Activated CD4-positive, alpha-beta T cell treated with anti-CD3 and anti-CD28 coated beads, Interleukin-2, amount 10 ng/mL, durations not matched to agents 7 days and 5 days (primary cell): ENCODE measurements at regions not wholly inside any gene's neighbourhood (a gene's known extent, or its start where the extent isn't known, plus 50 kb on each side); places are given as distances from the start of the nearest gene placed in this dataset.
"Not testable (repeated sequence)": the region's sequence is repeated elsewhere in the genome, so short reads cannot be mapped to it uniquely, and the experiment has no call there.

ENCODE experiments used
- CTCF ChIA-PET: fragments of 350-600 bp; sonication (Branson Sonifier 250); formaldehyde crosslinking; loops from one replicate; lab custom pipeline; 2021; ENCODE audit warnings: antibody characterized with exemption; lab: Charles Lee
- POLR2A ChIA-PET: fragments of 350-600 bp; sonication (Branson Sonifier 250); formaldehyde crosslinking; loops from one replicate; lab custom pipeline; 2021; ENCODE audit warnings: antibody characterized with exemption; lab: Charles Lee
- DNase-seq: peaks from one replicate; pipeline ENCODE4 v3.0.0-alpha.2; 2020
- H3K27ac Mint-ChIP-seq: one replicate; pipeline ENCODE4 v1.8.0; 2021; ENCODE audit warnings: mild to moderate bottlenecking, moderate library complexity, mixed read lengths
- H3K27me3 Mint-ChIP-seq: one replicate; pipeline ENCODE4 v1.8.0; 2021; ENCODE audit warnings: mixed read lengths
- H3K36me3 Mint-ChIP-seq: one replicate; pipeline ENCODE4 v1.8.0; 2021; ENCODE audit warnings: low read depth, mixed read lengths
- H3K4me1 Mint-ChIP-seq: one replicate; pipeline ENCODE4 v1.8.0; 2021; ENCODE audit warnings: mixed read lengths
- H3K4me3 Mint-ChIP-seq: one replicate; pipeline ENCODE4 v1.8.0; 2021; ENCODE audit warnings: mild to moderate bottlenecking, moderate library complexity, mixed read lengths
- H3K9me3 Mint-ChIP-seq: one replicate; pipeline ENCODE4 v1.8.0; 2021; ENCODE audit warnings: mixed read lengths

- no peaks in the 10 kb centered on the region for H3K36me3 Mint-ChIP-seq
These were observed 157.6 kb downstream of the FOXB1 start for GRCh38 chr15:60161704-60162103.

GRCh38 chr15:60162251-60162967 is 158.3 kb downstream of the FOXB1 start:
- Mint-ChIP-seq H3K36me3 (no peaks in the 10 kb centered on the region), H3K27me3 (peaks cover 24% of the 10 kb centered on the region), H3K4me3 (no peak overlapping the region), H3K9me3 (no peaks in the 10 kb centered on the region), H3K4me1 (no peaks in the 10 kb centered on the region), H3K27ac (no peak overlapping the region)
- ChIA-PET POLR2A (no interaction called here), CTCF (interaction anchor here (0.5 to 0.6 kb wide), 4 partner anchors 27 to 446 kb away, joined by 3 to 5 read pairs (median 4); no protein-coding TSS in a partner anchor)
- DNase-seq = no peak

More at GRCh38 chr15:60161704-60162103, 157.6 kb downstream of the FOXB1 start:
- ChIA-PET CTCF (interaction anchor here (0.5 to 0.6 kb wide), 2 partner anchors 27 to 153 kb away, joined by 3 to 5 read pairs; no protein-coding TSS in a partner anchor), POLR2A (no interaction called here)
- Mint-ChIP-seq H3K4me1 (no peaks in the 10 kb centered on the region), H3K9me3 (no peaks in the 10 kb centered on the region), H3K27ac (no peak overlapping the region), H3K4me3 (no peak overlapping the region), H3K27me3 (peaks cover 24% of the 10 kb centered on the region)
- DNase-seq = no peak

DNA sequence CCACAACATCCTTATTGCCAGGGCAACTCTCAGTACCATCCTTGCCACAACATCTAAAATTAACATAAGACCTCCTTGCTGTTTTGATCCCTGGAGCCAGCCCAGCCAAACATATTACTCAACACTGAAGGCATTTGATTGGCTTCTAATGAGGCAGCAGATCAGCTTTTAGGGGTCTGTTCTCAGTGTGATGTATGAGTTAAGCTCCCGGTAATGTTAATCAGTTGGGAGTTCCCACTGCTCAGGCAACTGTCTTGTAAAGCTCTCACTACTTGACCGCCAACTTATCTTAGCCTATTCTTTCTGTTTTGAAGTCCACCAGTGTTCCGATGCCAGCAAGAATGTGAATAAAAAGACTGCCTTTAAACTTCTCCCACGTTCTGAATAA is 158.9 kb downstream of the FOXB1 start:
- no peaks in the 10 kb centered on the region for H3K36me3 Mint-ChIP-seq
- CTCF ChIA-PET = interaction anchor here (0.6 kb wide), 2 partner anchors 68 to 446 kb away, joined by 4 read pairs; no protein-coding TSS in a partner anchor
- H3K9me3 Mint-ChIP-seq = no peaks in the 10 kb centered on the region
- peaks cover 24% of the 10 kb centered on the region for H3K27me3 Mint-ChIP-seq
- no peak for DNase-seq
- POLR2A ChIA-PET = no interaction called here
- H3K27ac Mint-ChIP-seq = no peak overlapping the region
- H3K4me1 Mint-ChIP-seq = no peaks in the 10 kb centered on the region
- H3K4me3 Mint-ChIP-seq = no peak overlapping the region

- CTCF ChIA-PET = no interaction called here
- Mint-ChIP-seq H3K4me3 (no peak overlapping the region), H3K36me3 (no peaks in the 10 kb centered on the region), H3K4me1 (no peaks in the 10 kb centered on the region), H3K9me3 (no peaks in the 10 kb centered on the region), H3K27ac (no peak overlapping the region), H3K27me3 (peaks cover 14% of the 10 kb centered on the region)
- POLR2A ChIA-PET = no interaction called here
- no peak for DNase-seq
These were observed 161.0 kb downstream of the FOXB1 start for GRCh38 chr15:60165111-60165510.

DNA sequence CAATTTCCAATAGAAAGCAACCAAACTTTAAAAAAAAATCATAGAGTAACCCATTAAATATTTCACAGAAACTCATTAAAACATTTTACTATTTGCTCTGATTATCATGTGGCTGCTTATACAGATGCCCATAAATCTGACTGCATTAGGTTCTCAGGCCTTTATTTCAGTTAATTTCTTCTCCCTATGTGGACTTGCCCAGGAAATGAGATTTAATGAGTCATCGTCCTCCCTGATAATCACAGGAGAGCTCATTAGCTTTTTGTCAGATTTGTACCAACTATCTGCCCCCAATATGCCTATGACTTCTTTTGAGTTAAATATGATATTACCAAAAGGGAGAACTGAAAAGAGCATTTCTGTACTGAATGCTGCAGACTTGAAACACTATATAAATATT is 168.0 kb downstream of the FOXB1 start:
- H3K4me1 Mint-ChIP-seq = no peaks in the 10 kb centered on the region
- CTCF ChIA-PET = no interaction called here
- no peaks in the 10 kb centered on the region for H3K9me3 Mint-ChIP-seq
- DNase-seq = no peak
- peaks cover 12% of the 10 kb centered on the region for H3K27me3 Mint-ChIP-seq
- no peak overlapping the region for H3K4me3 Mint-ChIP-seq
- H3K27ac Mint-ChIP-seq = no peak overlapping the region
- H3K36me3 Mint-ChIP-seq = no peaks in the 10 kb centered on the region
- POLR2A ChIA-PET = no interaction called here

GRCh38 chr15:60179786-60180391 is 175.8 kb downstream of the FOXB1 start:
- peaks cover 31% of the 10 kb centered on the region for H3K27me3 Mint-ChIP-seq
- H3K9me3 Mint-ChIP-seq = no peaks in the 10 kb centered on the region
- no peak overlapping the region for H3K4me3 Mint-ChIP-seq
- no peak overlapping the region for H3K27ac Mint-ChIP-seq
- POLR2A ChIA-PET = interaction anchor here (0.7 kb wide), 1 partner anchor 906 kb away, joined by 8 read pairs; no protein-coding TSS in a partner anchor
- DNase-seq = peak; percentile 42
- H3K4me1 Mint-ChIP-seq = no peaks in the 10 kb centered on the region
- CTCF ChIA-PET = interaction anchor here (0.8 to 1.6 kb wide), 3 partner anchors 176 to 263 kb away, joined by 4 to 5 read pairs (median 4); partner anchors contain the start of gene FOXB1
- H3K36me3 Mint-ChIP-seq = no peaks in the 10 kb centered on the region

- DNase-seq, H3K9me3 Mint-ChIP-seq, H3K27ac Mint-ChIP-seq, CTCF ChIA-PET, H3K4me3 Mint-ChIP-seq, H3K4me1 Mint-ChIP-seq, H3K36me3 Mint-ChIP-seq, POLR2A ChIA-PET: not testable (repeated sequence)
- peaks cover 24% of the 10 kb centered on the region for H3K27me3 Mint-ChIP-seq
These were observed 177.8 kb downstream of the FOXB1 start for GRCh38 chr15:60181957-60182356.

GRCh38 chr15:60183366-60183765 is 179.3 kb downstream of the FOXB1 start:
- H3K27ac Mint-ChIP-seq = no peak overlapping the region
- no peak overlapping the region for H3K4me3 Mint-ChIP-seq
- H3K27me3 Mint-ChIP-seq = peaks cover 19% of the 10 kb centered on the region
- DNase-seq = no peak
- H3K4me1 Mint-ChIP-seq = no peaks in the 10 kb centered on the region
- H3K9me3 Mint-ChIP-seq = no peaks in the 10 kb centered on the region
- H3K36me3 Mint-ChIP-seq = no peaks in the 10 kb centered on the region
- ChIA-PET CTCF (no interaction called here), POLR2A (no interaction called here)

DNA sequence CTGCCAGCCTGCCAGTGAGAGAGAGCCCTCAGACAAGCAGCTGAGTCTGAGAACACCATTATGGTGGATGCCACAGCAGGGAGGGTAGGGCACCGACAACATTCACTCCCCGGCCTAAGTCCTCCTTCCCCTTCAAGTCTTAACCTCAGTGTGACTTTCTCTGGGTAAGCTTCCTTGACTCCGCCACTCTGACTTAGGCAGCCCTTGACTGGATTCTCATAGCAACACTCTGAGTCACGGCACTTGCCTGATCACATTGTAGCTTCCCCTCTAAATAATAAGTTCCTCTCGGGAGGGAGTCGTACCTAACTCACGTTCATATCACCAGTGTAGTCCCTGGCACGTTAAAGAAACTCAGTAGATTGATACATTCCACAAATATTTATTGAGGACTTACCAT is 180.5 kb downstream of the FOXB1 start:
- H3K36me3 Mint-ChIP-seq = no peaks in the 10 kb centered on the region
- ChIA-PET CTCF (interaction anchor here (0.7 to 1.3 kb wide), 2 partner anchors 9 to 10 kb away, joined by 3 read pairs; no protein-coding TSS in a partner anchor), POLR2A (no interaction called here)
- H3K4me3 Mint-ChIP-seq = no peak overlapping the region
- no peak overlapping the region for H3K27ac Mint-ChIP-seq
- H3K9me3 Mint-ChIP-seq = no peaks in the 10 kb centered on the region
- no peak for DNase-seq
- peaks cover 21% of the 10 kb centered on the region for H3K27me3 Mint-ChIP-seq
- H3K4me1 Mint-ChIP-seq = no peaks in the 10 kb centered on the region

- peaks cover 48% of the 10 kb centered on the region for H3K27me3 Mint-ChIP-seq
- H3K27ac Mint-ChIP-seq = no peak overlapping the region
- ChIA-PET CTCF (no interaction called here), POLR2A (no interaction called here)
- H3K36me3 Mint-ChIP-seq = no peaks in the 10 kb centered on the region
- H3K4me3 Mint-ChIP-seq = no peak overlapping the region
- H3K9me3 Mint-ChIP-seq = no peaks in the 10 kb centered on the region
- H3K4me1 Mint-ChIP-seq = no peaks in the 10 kb centered on the region
- no peak for DNase-seq
These were observed 186.9 kb downstream of the FOXB1 start for GRCh38 chr15:60191016-60191415.

- Mint-ChIP-seq H3K4me3 (no peak overlapping the region), H3K27ac (no peak overlapping the region), H3K36me3 (no peaks in the 10 kb centered on the region), H3K4me1 (no peaks in the 10 kb centered on the region), H3K27me3 (peaks cover 54% of the 10 kb centered on the region), H3K9me3 (no peaks in the 10 kb centered on the region)
- no peak for DNase-seq
- CTCF ChIA-PET = no interaction called here
- POLR2A ChIA-PET = no interaction called here
These were observed 187.7 kb downstream of the FOXB1 start for GRCh38 chr15:60191821-60192220.

DNA sequence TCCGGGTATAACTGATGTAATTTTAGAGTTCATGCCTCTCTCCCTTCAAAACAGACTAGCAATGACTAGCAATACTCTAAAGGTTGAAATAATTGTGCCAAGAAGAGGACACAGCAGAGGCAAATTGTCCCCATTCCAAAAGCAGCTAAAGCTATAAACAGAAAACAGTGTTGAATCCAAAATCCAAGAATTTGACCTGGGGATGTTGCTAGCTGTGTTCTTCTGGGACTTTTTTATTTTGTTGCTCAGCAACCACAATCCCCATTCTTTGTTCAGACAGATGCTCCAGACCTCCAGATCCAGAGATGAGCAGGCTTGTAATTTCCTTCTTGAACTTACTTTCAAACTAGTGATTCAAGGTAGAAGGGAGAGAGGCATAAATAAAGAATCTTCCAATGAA is 191.5 kb downstream of the FOXB1 start:
- POLR2A ChIA-PET = no interaction called here
- peaks cover 65% of the 10 kb centered on the region for H3K27me3 Mint-ChIP-seq
- CTCF ChIA-PET = no interaction called here

DNA sequence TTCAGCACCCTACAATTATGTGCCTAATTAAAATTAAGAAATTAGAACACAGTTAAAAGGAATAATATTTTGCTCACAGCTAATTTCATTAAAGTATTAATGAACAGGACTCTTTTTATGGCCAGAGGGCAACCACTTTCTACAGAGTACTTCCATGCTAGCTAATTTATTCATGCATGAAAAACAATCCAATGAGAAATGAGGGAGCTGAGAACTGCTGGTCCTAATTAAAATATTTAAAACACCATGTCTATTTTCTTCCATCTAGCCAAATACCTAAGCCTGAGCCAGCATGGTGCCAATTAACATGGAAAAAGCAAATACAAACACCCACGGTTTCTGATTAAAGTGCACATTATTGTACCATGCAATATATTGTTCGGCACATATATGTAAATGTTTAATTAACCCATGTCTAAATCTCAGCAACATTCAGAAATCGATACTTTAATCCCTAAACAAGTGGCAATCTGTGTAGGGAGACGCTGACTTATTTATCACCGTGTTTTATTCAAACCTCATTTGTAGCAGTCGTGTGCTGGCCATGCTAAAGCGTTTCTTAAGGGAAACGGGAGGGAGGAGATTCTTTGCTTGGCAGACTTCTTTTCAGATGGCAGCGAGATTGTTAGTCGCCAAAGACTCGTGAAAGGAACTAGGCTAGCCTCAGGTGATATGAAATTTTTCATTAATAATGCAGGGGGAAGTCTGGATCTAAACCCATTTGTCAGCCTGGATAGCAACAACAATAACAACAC is 193.5 kb downstream of the ANXA2 start:
- H3K4me1 Mint-ChIP-seq = no peaks in the 10 kb centered on the region
- DNase-seq = no peak
- POLR2A ChIA-PET = no interaction called here
- H3K9me3 Mint-ChIP-seq = no peaks in the 10 kb centered on the region
- CTCF ChIA-PET = no interaction called here
- no peak overlapping the region for H3K4me3 Mint-ChIP-seq
- no peaks in the 10 kb centered on the region for H3K36me3 Mint-ChIP-seq
- no peak overlapping the region for H3K27ac Mint-ChIP-seq
- H3K27me3 Mint-ChIP-seq = peaks cover 67% of the 10 kb centered on the region

More for the DNA sequence above, 191.5 kb downstream of the FOXB1 start:
- Mint-ChIP-seq H3K4me1 (no peaks in the 10 kb centered on the region), H3K4me3 (no peak overlapping the region), H3K36me3 (no peaks in the 10 kb centered on the region), H3K9me3 (no peaks in the 10 kb centered on the region), H3K27ac (no peak overlapping the region)
- no peak for DNase-seq
